NCI-H510A treated with DMSO at 0.1 percent for 48 hours (cell line): ENCODE measurements at regions not wholly inside any gene's neighbourhood (a gene's known extent, or its start where the extent isn't known, plus 50 kb on each side); places are given as distances from the start of the nearest gene placed in this dataset.

Experiments used
- DNase-seq: peaks from one replicate; lab custom pipeline; 2025; lab: John Stamatoyannopoulos, UW

GRCh38 chr10:88060762-88061161 is 197.3 kb downstream of the PTEN start:
- DNase-seq = no peak

GRCh38 chr10:88062385-88062784 is 199.0 kb downstream of the PTEN start:
- DNase-seq = no peak

DNA sequence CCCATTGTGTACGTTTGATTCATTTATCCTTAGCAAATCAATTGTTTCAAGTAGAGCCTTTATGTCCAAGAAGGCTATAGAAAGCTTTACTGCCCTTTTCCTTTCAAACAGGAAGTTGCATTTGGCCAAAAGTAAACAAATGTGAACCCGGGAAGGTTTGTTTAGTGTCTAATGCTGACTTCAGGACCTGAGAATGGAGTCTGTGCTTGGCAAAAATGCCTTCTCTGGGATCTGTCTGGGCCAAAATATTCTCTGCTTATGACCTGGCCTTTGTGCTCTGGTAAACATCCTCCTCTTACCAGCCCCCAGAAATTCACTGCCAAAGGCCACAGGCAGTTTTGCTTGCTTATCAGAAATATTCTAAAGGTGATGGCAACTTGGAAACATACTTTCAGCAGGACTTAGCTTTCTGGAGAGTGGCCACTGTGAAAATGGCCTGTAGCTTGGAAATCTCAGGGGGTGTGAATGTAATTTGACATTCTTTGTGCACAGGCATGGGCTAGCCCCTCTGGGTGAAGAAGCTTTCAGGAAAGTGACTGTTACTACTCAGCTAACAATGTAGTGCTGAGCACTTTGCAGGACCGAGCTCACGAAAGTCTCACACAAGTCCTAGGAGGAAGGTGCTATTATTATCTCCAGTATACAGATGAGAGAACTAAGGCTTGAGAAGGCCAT is 199.5 kb downstream of the PTEN start:
- DNase-seq = no peak

GRCh38 chr10:88063861-88064557 is 200.6 kb downstream of the PTEN start:
- no peak for DNase-seq

DNA sequence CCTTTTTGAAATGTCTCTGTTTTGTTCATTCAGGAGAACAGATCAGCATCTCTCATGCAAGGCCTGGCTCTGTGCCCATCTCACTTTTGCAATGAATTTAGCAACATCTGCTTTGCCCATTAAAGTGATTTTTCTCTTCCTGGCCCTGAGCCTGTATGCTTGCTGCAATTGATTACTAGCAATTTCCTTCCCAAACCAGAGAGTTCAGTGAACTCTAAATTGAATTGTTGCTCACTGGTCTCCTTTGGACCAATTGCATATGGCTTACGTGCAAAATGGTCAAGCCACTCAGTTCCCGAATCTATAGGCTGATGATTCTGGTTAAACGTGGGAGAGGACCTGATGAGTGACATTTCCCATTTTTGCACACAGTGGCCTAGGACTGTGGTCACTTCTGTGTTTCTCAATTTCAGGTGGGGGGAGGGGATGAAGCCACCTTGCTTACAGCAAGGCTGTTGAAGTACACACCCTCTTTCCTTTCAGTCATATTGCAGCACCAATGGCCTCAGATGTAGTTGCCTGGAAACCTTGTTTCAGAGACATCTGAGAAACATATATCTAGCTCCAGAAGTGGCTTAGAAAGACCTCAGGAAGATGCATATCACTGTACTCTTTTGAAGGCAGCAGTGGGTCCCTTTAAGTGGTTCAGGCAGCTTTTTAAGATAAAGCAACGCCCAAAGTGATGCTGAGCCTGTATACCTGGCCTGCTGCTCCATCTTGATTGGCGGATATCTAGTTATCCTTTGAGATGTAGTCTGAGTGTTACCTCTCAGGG is 201.4 kb downstream of the PTEN start:
- DNase-seq = no peak

- DNase-seq = no peak
Measured at GRCh38 chr10:88065383-88066049, 202.1 kb downstream of the PTEN start.

- DNase-seq = no peak
Measured at GRCh38 chr10:88066319-88066718, 202.9 kb downstream of the PTEN start.

GRCh38 chr10:88066876-88067275 is 203.5 kb downstream of the PTEN start:
- no peak for DNase-seq

DNA sequence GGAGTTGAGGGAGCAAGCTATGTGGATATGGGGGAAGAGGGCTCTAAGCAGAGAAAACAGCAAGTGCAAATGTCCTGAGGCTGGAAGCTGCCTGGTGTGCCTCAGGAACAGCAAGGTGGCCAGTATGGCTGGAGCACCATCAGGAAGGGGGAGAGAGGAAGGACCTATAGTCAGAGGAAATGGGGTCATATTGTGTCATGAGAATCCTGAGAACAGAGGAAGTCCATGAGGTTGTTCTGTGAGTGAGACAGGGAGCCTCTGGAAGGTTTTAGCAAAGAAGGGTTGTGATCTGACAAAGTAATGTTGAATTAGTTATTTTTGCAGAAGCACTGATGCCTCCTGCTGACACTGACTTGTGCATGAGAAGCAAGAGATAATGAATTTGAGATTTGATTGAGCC is 204.3 kb downstream of the PTEN start:
- DNase-seq = no peak

GRCh38 chr10:88069338-88069737 is 205.9 kb downstream of the PTEN start:
- no peak for DNase-seq

DNA sequence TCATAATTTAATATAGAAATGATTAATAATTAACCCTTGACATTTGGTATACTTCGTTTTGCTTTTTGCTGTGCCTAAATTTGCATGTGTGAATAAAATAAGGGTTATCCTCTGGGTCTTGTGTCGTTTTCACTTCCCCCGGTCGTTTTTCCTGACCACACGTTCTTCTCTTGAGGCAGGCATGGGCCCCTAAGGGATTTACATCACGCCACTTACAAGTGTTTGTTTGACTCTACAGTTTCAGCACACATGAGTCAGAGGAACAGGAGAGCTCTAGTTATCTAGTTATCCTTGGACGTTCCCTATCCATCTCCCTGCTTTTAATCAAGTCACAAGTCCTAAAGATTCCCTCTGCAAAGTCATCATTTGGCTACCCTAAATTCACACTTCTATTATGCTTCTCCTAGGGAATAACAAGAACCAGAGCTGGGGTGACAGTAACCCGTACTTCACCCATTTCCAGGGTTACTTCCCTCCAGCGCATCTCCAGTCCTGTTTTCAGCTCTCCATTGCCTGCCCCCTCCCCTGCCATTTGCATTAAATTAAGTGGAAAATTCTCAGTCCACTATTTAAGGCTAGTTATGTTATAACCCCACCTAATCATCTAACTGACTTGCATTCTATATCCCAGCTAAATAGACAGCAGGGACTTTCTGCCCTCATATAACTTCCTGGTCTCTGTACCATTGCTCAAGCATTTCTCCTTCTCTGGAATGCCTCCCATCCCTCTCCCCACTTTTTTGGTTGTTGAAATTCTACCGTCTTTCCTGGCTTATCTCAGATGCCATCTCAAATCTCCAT is 206.9 kb downstream of the PTEN start:
- peak; percentile 39 for DNase-seq

GRCh38 chr10:88071879-88072278 is 208.5 kb downstream of the PTEN start:
- DNase-seq = peak; percentile 17

DNA sequence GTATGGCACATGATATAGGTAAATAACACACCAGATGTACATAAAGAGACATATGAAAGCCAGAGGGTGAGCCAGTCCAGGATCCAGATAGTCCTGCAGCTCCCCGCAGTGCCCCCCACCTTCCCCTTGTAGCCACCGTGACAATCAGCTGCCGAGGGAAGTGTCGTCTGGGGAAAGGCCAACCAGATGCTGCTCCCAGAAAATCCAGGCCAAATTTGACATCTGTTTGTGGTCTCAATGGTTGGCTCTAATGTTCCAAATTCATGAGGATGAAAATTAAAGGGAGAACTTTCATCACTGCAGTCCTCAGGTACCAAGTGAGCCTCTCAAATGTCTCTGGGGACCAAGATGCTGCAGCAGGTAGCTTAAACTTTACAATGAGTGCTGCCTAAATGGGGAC is 210.3 kb downstream of the PTEN start:
- DNase-seq = no peak

GRCh38 chr10:88074971-88075370 is 211.5 kb downstream of the PTEN start:
- no peak for DNase-seq

- DNase-seq = no peak
Measured at GRCh38 chr10:88076027-88076880, 212.8 kb downstream of the PTEN start.

GRCh38 chr10:88077977-88078376 is 214.6 kb downstream of the PTEN start:
- no peak for DNase-seq

DNA sequence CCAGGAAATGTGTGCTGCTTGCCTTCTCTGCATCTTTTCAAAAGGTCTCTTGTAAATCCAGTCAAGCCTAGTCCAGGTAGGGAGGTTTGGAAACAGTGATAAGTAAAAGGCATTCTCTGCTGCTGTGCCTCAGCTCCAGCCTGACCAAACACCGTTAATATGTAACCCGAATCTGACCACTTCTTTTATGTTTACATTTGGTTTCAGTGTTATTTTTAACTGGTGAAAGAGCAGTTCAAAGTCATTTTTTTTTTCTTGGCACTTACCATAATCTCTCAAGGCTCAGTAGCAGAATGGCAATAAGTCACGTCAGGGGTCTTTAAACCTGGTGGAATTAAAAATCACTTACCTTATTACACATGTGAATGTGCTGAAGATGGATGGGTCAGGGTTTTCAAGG is 216.8 kb downstream of the PTEN start:
- DNase-seq = peak; percentile 22

GRCh38 chr10:88081457-88082054 is 218.1 kb downstream of the PTEN start:
- DNase-seq = no peak

GRCh38 chr10:88082391-88082790 is 219.0 kb downstream of the PTEN start:
- no peak for DNase-seq
